Neural progenitor cell (in vitro differentiated cells): ENCODE measurements at regions not wholly inside any gene's neighbourhood (a gene's known extent, or its start where the extent isn't known, plus 50 kb on each side); places are given as distances from the start of the nearest gene placed in this dataset.

Experiments
- EZH2 ChIP-seq: fragments of 200-600 bp; sonication (generic); IDR thresholded peaks from 2 replicates; pipeline ENCODE4 v1.6.1; 2017; ENCODE audit warnings: antibody characterized with exemption, mild to moderate bottlenecking, moderate library complexity
- EZH2phosphoT487 ChIP-seq: fragments of 200-600 bp; sonication (generic); IDR thresholded peaks from 2 replicates; pipeline ENCODE4 v1.6.1; 2017; ENCODE audit warnings: antibody characterized with exemption
- TF ChIP-seq, protein P1 (sequence below): fragments of 200-600 bp; sonication (generic); IDR thresholded peaks from 2 replicates; pipeline ENCODE4 v1.5.1; 2017; ENCODE audit warnings: antibody characterized with exemption, mild to moderate bottlenecking

DNA sequence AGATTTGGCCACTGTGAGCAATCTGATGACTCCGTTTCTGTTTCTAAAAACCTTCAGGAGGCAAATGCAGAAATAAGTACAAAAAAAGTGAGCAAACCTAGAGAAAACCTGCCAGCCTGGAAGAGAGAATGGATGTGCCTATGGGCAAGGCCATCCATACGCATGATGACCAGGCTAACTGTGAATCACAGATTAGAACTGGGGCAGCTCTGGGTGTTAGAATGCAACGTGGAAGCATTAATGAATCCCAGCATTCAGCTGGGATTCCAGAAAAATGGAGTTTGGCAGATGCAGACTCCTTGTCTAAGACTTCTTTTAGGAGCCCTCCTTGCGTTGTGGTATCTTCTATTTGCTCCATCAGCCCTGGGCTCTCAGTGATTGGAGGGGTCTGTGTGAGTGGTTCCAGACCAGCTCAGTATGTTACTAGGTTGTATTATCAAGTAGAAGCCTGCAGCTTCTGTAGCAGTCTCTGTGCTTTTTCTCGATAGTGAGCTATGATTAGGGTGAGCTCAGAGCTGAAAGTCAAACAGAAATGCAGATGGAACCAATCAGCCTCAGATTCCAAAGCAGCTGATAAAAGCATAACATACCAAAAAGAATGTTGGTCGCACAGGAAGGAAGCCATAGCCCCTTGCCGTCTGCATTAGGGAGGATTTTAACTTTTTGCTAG, 154.0 kb downstream of the PSMG1 start:
- TF ChIP-seq EZH2 (no peak), EZH2phosphoT487 (no peak)
- TF ChIP-seq, protein P1, sequence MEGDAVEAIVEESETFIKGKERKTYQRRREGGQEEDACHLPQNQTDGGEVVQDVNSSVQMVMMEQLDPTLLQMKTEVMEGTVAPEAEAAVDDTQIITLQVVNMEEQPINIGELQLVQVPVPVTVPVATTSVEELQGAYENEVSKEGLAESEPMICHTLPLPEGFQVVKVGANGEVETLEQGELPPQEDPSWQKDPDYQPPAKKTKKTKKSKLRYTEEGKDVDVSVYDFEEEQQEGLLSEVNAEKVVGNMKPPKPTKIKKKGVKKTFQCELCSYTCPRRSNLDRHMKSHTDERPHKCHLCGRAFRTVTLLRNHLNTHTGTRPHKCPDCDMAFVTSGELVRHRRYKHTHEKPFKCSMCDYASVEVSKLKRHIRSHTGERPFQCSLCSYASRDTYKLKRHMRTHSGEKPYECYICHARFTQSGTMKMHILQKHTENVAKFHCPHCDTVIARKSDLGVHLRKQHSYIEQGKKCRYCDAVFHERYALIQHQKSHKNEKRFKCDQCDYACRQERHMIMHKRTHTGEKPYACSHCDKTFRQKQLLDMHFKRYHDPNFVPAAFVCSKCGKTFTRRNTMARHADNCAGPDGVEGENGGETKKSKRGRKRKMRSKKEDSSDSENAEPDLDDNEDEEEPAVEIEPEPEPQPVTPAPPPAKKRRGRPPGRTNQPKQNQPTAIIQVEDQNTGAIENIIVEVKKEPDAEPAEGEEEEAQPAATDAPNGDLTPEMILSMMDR: no peak
